HepG2 (cell line): ENCODE measurements at regions not wholly inside any gene's neighbourhood (a gene's known extent, or its start where the extent isn't known, plus 50 kb on each side); places are given as distances from the start of the nearest gene placed in this dataset.

Experiments used
- ATAC-seq: fragments of 200-7000 bp; cut with Tn5 transposase; 3 replicates; pipeline ENCODE4 v1.9.1; 2020; ENCODE audit warnings: mild to moderate bottlenecking, moderate library complexity
- BruUV-seq: library from RNA; stranded (reverse); fragments of 400-500 nt; replicated peaks from 2 replicates; lab custom pipeline; 2021; lab: Mats Ljungman, UMichigan
- CTCF ChIA-PET: fragments of 300-600 bp; formaldehyde crosslinking; extraction: SDS; loops from one replicate; lab custom pipeline; 2021; ENCODE audit warnings: low total read pairs, inconsistent platforms, low intra/inter-chr PET ratio; lab: Yijun Ruan, JAX
- POLR2A ChIA-PET: fragments of 350-600 bp; sonication (Branson Sonifier 250); formaldehyde crosslinking; loops from one replicate; lab custom pipeline; 2020; ENCODE audit warnings: antibody characterized with exemption, inconsistent platforms; lab: Yijun Ruan, JAX
- DNase-seq: peaks from one replicate; pipeline ENCODE4 v3.0.0-alpha.2; 2015; ENCODE audit warnings: low spot score
- FAIRE-seq: peaks from 3 replicates; lab custom pipeline; 2011; peaks lifted over from hg19 to GRCh38; lab: Jason Lieb, UNC
- H2AFZ ChIP-seq: one replicate; pipeline ENCODE4 v1.6.1; 2011; ENCODE audit warnings: low read length, inconsistent platforms
- H3K27ac ChIP-seq: fragments of 300-600 bp; 3 replicates; pipeline ENCODE4 v1.8.0; 2011; ENCODE audit warnings: mixed run types, mild to moderate bottlenecking, mixed read lengths, low read length, inconsistent platforms; ENCODE audit not compliant: insufficient read depth; ENCODE audit errors: extremely low read length
- H3K27me3 ChIP-seq, 2 experiments: fragments of 200-600 bp in 1 of 2; 2 replicates in 1 of 2; 3 replicates in 1 of 2; pipeline versions ENCODE4 v1.6.0 to v1.8.0; 2011; ENCODE audit warnings: low read length in 2 of 2, mild to moderate bottlenecking in 2 of 2, moderate library complexity in 2 of 2, inconsistent platforms in 1 of 2; ENCODE audit not compliant: insufficient read depth in 2 of 2, control insufficient read depth in 1 of 2
- H3K36me3 ChIP-seq, 2 experiments: fragments of 200-600 bp in 1 of 2; replicated peaks in 1 of 2; 2 replicates in 1 of 2; 3 replicates in 1 of 2; pipeline versions ENCODE4 v1.5.1 to v1.8.0; 2011; ENCODE audit warnings: low read length in 2 of 2, inconsistent platforms in 1 of 2; ENCODE audit not compliant: insufficient read depth in 2 of 2, control insufficient read depth in 1 of 2
- H3K4me1 ChIP-seq: 2 replicates; pipeline ENCODE4 v1.5.1; 2012; ENCODE audit warnings: low read length, inconsistent platforms; ENCODE audit not compliant: insufficient read depth
- H3K4me2 ChIP-seq: 2 replicates; pipeline ENCODE4 v1.6.0; 2011; ENCODE audit warnings: low read depth, low read length, inconsistent platforms
- H3K4me3 ChIP-seq, 3 experiments: fragments of 200-600 bp in 1 of 3; sonication (generic), shearing (Covaris generic) in 1 of 3; replicated peaks in 1 of 3; 2 replicates each; pipeline ENCODE4 v1.5.1; 2011 to 2016; ENCODE audit warnings: low read length in 3 of 3, inconsistent platforms in 2 of 3, low read depth in 2 of 3, mild to moderate bottlenecking in 2 of 3, control low read depth in 1 of 3, mixed read lengths in 1 of 3; ENCODE audit not compliant: insufficient read depth in 1 of 3
- H3K79me2 ChIP-seq: one replicate; pipeline ENCODE4 v1.6.1; 2011; ENCODE audit warnings: low read length, inconsistent platforms; ENCODE audit not compliant: insufficient read depth
- H3K9ac ChIP-seq: 2 replicates; pipeline ENCODE4 v1.6.0; 2011; ENCODE audit warnings: mild to moderate bottlenecking, low read depth, low read length, inconsistent platforms; ENCODE audit not compliant: insufficient read depth
- H3K9me3 ChIP-seq: 2 replicates; pipeline ENCODE4 v1.5.1; 2012; ENCODE audit warnings: mild to moderate bottlenecking, low read length
- H4K20me1 ChIP-seq: 2 replicates; pipeline ENCODE4 v1.6.0; 2011; ENCODE audit warnings: inconsistent platforms, mild to moderate bottlenecking, low read length, moderate library complexity; ENCODE audit not compliant: insufficient read depth
- CREB1 ChIP-seq, 2 experiments: fragments of 450-650 bp in 1 of 2; IDR thresholded peaks; 2 replicates each; pipeline ENCODE4 v1.6.1; 2016 to 2017; ENCODE audit warnings: control low read depth in 1 of 2, mild to moderate bottlenecking in 1 of 2, missing compliant biosample characterization in 1 of 2, missing genetic modification characterization in 1 of 2
- ESRRA ChIP-seq: sonication (generic); formaldehyde crosslinking; IDR thresholded peaks from 2 replicates; pipeline ENCODE4 v1.5.1; 2020; ENCODE audit warnings: mild to moderate bottlenecking, low read depth, missing genetic modification reagents
- RFX5 ChIP-seq: IDR thresholded peaks from 2 replicates; pipeline ENCODE4 v1.6.1; 2011; ENCODE audit warnings: low read depth, low read length, improper control_type of control experiment
- ZBTB21 ChIP-seq: sonication (generic); formaldehyde crosslinking; IDR thresholded peaks from 2 replicates; pipeline ENCODE4 v1.4.0; 2020; ENCODE audit warnings: missing genetic modification reagents
- ZNF10 ChIP-seq: sonication (generic); formaldehyde crosslinking; IDR thresholded peaks from 2 replicates; pipeline ENCODE4 v1.4.0; 2020; ENCODE audit warnings: mild to moderate bottlenecking, low read depth, missing genetic modification reagents, borderline replicate concordance
- ZNF674 ChIP-seq: sonication (generic); formaldehyde crosslinking; IDR thresholded peaks from 2 replicates; pipeline ENCODE4 v1.5.0; 2020; ENCODE audit warnings: low read depth, mild to moderate bottlenecking, missing genetic modification reagents
- ZNF761 ChIP-seq: sonication (generic); formaldehyde crosslinking; conservative IDR thresholded peaks from 2 replicates; pipeline ENCODE4 v1.4.0; 2020; ENCODE audit warnings: mild to moderate bottlenecking, missing genetic modification reagents
- ZSCAN22 ChIP-seq: sonication (generic); formaldehyde crosslinking; IDR thresholded peaks from 2 replicates; pipeline ENCODE4 v1.4.0; 2020; ENCODE audit warnings: mild to moderate bottlenecking, missing genetic modification reagents
- WGBS: methylation state at CpG from one replicate; pipeline ENCODE4 v1.1.6; 2017; ENCODE audit warnings: low lambda C conversion rate; 5-methylcytosine and 5-hydroxymethylcytosine counted together
- in situ Hi-C: cut with HindIII; loops from 2 replicates; pipeline ENCODE4 v1.10.0; 2017; ENCODE audit warnings: low pct_unique_long_range_greater_than_20kb; ENCODE audit not compliant: extremely low pct_ligation_motif_present
- intact Hi-C: fragments of 100-400 bp; cut with micrococcal nuclease; formaldehyde crosslinking; loops from one replicate; pipeline ENCODE4 v1.10.0; 2022; ENCODE audit not compliant: unreplicated experiment
- TF ChIP-seq, protein P1 (sequence below): sonication (generic); formaldehyde crosslinking; IDR thresholded peaks from 2 replicates; pipeline ENCODE4 v1.4.0; 2020; ENCODE audit warnings: missing genetic modification reagents
- TF ChIP-seq, protein P2 (sequence below): sonication (generic); formaldehyde crosslinking; IDR thresholded peaks from 2 replicates; pipeline ENCODE4 v1.4.0; 2020; ENCODE audit warnings: missing genetic modification reagents

DNA sequence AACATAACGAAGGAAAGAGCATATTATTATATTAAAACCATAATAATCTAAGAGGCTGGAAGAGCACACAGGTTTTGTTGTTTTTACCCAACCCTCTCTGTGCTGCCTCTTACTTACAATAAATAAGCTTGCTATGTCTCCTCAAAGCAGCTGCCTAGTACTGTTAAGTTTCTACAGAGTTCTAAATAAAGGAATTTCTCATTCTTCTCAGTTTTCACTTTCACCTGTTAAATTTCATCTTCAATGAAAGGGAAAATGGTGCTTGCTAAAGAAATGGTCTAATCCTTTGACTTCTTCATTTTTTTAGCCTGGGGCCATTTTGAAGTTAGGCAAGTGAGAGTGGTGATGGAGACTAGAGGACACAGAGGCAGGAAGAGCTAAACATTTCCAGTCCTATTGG, 396.1 kb downstream of the MAN2A1 start:
- no peak overlapping the region for H2AFZ ChIP-seq

DNA sequence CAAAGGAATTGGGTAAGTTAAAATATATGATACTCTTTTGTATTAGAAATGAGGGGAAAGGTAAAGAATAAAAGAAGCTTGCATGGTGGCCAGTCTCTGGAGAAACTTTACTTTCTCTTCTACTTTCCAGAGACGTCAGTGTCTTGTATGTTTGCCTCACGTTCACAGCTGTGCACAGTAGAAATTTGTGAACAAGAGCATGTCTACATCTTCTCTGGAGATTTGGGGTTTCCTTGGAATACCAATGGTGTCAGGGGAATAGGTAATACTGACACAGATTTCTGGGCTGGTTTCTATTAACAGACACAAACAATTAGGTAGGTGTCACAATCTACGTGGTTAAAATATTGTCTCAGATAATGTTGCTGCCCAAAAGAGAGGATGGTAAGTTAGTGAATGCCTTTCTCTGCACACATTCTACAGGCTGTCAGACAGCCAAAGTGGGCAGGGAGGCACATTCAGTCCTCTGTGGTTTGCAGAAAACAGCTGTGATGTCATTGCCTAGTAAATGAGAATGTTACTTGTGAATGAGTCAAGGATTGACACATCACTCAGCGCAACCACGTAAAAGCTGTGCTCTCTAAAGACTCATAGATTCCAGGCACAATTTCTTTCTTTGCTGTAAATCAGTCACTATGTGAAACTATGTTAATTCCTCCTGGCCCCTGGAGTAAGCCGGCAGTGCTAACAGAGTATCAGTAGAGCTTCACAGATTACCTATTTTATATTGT, 397.1 kb downstream of the MAN2A1 start:
- H3K9ac ChIP-seq: no peak overlapping the region
- TF ChIP-seq ESRRA (CRISPR knock-in tag) (no peak), RFX5 (no peak), ZBTB21 (CRISPR knock-in tag) (peak; percentile 48; the same call in 1 of the 2 replicates), CREB1 (IDR thresholded peaks at IDR 0.05) (peak; percentile 58), CREB1 (CRISPR knock-in tag; IDR thresholded peaks at IDR 0.05) (no peak; the same call in 1 of the 2 replicates), ZNF674 (no peak)
- TF ChIP-seq, protein P1, sequence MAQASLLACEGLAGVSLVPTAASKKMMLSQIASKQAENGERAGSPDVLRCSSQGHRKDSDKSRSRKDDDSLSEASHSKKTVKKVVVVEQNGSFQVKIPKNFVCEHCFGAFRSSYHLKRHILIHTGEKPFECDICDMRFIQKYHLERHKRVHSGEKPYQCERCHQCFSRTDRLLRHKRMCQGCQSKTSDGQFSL (CRISPR knock-in tag): no peak
- no peaks in the 10 kb centered on the region for H3K79me2 ChIP-seq
- H3K36me3 ChIP-seq: no peaks in the 10 kb centered on the region
- ChIA-PET CTCF (no interaction called here), POLR2A (no interaction called here)
- no peak for FAIRE-seq
- H3K9me3 ChIP-seq: no peaks in the 10 kb centered on the region
- in situ Hi-C loops (no loop called here), intact Hi-C loops (no loop called here)
- peak overlapping the region; percentile 65 for H2AFZ ChIP-seq
- H4K20me1 ChIP-seq: no peaks in the 10 kb centered on the region
- no peak overlapping the region; the same call in 1 of the 2 replicates for H3K4me2 ChIP-seq
- H3K4me1 ChIP-seq: peaks cover 23% of the 10 kb centered on the region
- 0 out of 3 replicates have a peak, but pooled peaks have one; percentile 39 for ATAC-seq
- no peaks in the 10 kb centered on the region for H3K27me3 ChIP-seq
- BruUV-seq: no TSS peak
- no peak for DNase-seq
- no peak overlapping the region for H3K27ac ChIP-seq
- 13% methylated on average over 6 of the region's 6 CpGs for WGBS
- no peak overlapping the region for H3K4me3 ChIP-seq

More for the DNA sequence above, 396.1 kb downstream of the MAN2A1 start:
- no peak for ATAC-seq
- H3K4me1 ChIP-seq: peaks cover 23% of the 10 kb centered on the region
- WGBS: 91% methylated on average over 1 of the region's 1 CpG
- ChIA-PET CTCF (no interaction called here), POLR2A (no interaction called here)
- no peaks in the 10 kb centered on the region for H3K36me3 ChIP-seq
- TF ChIP-seq, protein P2, sequence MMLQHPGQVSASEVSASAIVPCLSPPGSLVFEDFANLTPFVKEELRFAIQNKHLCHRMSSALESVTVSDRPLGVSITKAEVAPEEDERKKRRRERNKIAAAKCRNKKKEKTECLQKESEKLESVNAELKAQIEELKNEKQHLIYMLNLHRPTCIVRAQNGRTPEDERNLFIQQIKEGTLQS (CRISPR knock-in tag): no peak
- TF ChIP-seq ZNF10 (no peak), ZSCAN22 (no peak), ZNF761 (no peak)
- H3K27ac ChIP-seq: no peak overlapping the region
- H3K79me2 ChIP-seq: no peaks in the 10 kb centered on the region
- no peak for FAIRE-seq
- no peaks in the 10 kb centered on the region for H3K9me3 ChIP-seq
- intact Hi-C loops (no loop called here), in situ Hi-C loops (no loop called here)
- no peak overlapping the region for H3K4me3 ChIP-seq
- H3K27me3 ChIP-seq: no peaks in the 10 kb centered on the region
- BruUV-seq: no TSS peak
- H4K20me1 ChIP-seq: no peaks in the 10 kb centered on the region
- H3K4me2 ChIP-seq: no peak overlapping the region
- no peak for DNase-seq
- no peak overlapping the region for H3K9ac ChIP-seq
